Uterus (tissue), 3 donors: ENCODE measurements at regions not wholly inside any gene's neighbourhood (a gene's known extent, or its start where the extent isn't known, plus 50 kb on each side); places are given as distances from the start of the nearest gene placed in this dataset.

ENCODE experiments used
- DNase-seq, 2 donors: peaks; one replicate each; pipeline ENCODE4 v3.0.0-alpha.2; 2019 to 2020
- H3K27ac ChIP-seq, 2 donors: fragments of 200-600 bp; sonication (generic); 1 replicate in 1 of 2; 2 replicates in 1 of 2; pipeline ENCODE4 v1.5.1; 2016 to 2018
- H3K27me3 ChIP-seq, 2 donors: fragments of 200-600 bp; sonication (generic); one replicate each; pipeline ENCODE4 v1.5.1; 2018 to 2019; ENCODE audit warnings: control low read depth in 1 of 2
- H3K36me3 ChIP-seq, 2 donors: fragments of 200-600 bp; sonication (generic); one replicate each; pipeline ENCODE4 v1.5.1; 2019; ENCODE audit warnings: control low read depth in 1 of 2
- H3K4me1 ChIP-seq, 2 donors: fragments of 200-600 bp; sonication (generic); one replicate each; pipeline ENCODE4 v1.5.1; 2018 to 2019; ENCODE audit warnings: control low read depth in 1 of 2
- H3K4me3 ChIP-seq, 2 donors: fragments of 200-600 bp; sonication (generic); 1 replicate in 1 of 2; 2 replicates in 1 of 2; pipeline ENCODE4 v1.5.1; 2018 to 2019; ENCODE audit warnings: mild to moderate bottlenecking in 1 of 2
- H3K9me3 ChIP-seq, 2 donors: fragments of 200-600 bp; sonication (generic); one replicate each; pipeline ENCODE4 v1.5.1; 2019; ENCODE audit warnings: control low read depth in 1 of 2
- POLR2A ChIP-seq, 2 donors: fragments of 450-650 bp; IDR thresholded peaks; one replicate each; pipeline ENCODE4 v1.6.1; 2016; ENCODE audit warnings: antibody characterized with exemption in 2 of 2, mild to moderate bottlenecking in 1 of 2, moderate library complexity in 1 of 2
- intact Hi-C: fragments of 100-400 bp; cut with DNase I; formaldehyde crosslinking; loops from one replicate; pipeline ENCODE4 v1.15.1; 2023; ENCODE audit warnings: low total_unique reads
- TF ChIP-seq, protein P1 (sequence below), 4 experiments: fragments of 200-600 bp in 2 of 4; fragments of 450-650 bp in 2 of 4; sonication (generic) in 2 of 4; IDR thresholded peaks; one replicate each; pipeline ENCODE4 v1.5.1; 2016 to 2019; ENCODE audit warnings: antibody characterized with exemption in 4 of 4, mild to moderate bottlenecking in 2 of 4, moderate library complexity in 1 of 4
- donor health status: DM: yes; HTN: yes; CAD: no.

DNA sequence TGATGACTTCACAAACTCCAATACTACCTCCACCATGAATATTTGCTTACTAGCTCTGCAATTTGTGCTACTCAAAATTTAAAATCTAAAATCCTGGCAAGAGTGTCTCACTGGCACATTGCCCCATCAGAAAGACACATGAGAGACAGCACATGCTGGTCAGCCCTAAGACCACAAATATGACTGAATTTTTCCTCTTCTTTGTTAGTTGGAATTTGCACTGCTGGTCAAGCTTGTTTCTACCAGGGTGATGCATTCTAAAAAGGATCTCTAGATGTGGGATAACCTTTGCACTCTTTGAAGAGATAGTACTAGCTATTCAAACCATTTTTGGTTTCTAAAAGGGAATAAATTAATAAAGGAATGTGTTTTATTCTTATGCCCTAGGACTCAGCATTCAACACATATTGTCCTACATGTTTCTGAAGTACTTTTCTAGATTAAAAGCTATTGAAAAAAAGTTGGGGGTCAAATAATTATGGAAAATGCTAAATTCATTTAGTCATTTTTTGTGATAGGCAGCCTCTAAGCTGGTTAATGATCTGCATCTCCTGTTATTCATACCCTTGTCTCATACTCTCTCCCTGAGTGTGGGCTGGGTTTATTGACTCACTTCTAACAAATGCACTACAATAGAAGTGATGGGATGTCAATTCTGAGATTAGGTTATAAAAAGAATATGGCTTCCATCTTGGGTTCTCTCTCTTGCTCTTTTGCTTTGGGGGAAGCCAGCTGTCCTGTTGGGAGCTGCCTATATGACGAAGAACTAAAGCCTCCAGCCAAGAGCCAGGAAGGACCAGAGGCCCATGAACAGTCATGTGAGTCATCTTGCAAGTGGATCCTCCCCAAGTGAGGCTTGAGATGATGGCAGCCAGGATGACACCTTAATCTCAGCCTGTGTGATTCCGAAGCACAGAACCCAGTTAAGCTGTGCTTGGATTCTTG, 211.5 kb upstream of the CRY1 start:
- TF ChIP-seq, protein P1, sequence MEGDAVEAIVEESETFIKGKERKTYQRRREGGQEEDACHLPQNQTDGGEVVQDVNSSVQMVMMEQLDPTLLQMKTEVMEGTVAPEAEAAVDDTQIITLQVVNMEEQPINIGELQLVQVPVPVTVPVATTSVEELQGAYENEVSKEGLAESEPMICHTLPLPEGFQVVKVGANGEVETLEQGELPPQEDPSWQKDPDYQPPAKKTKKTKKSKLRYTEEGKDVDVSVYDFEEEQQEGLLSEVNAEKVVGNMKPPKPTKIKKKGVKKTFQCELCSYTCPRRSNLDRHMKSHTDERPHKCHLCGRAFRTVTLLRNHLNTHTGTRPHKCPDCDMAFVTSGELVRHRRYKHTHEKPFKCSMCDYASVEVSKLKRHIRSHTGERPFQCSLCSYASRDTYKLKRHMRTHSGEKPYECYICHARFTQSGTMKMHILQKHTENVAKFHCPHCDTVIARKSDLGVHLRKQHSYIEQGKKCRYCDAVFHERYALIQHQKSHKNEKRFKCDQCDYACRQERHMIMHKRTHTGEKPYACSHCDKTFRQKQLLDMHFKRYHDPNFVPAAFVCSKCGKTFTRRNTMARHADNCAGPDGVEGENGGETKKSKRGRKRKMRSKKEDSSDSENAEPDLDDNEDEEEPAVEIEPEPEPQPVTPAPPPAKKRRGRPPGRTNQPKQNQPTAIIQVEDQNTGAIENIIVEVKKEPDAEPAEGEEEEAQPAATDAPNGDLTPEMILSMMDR (IDR thresholded peaks at IDR 0.05), result no peak
- TF ChIP-seq POLR2A (IDR thresholded peaks at IDR 0.05), result no peak
- Histone ChIP-seq H3K4me1 (no peaks in the 10 kb centered on the region), H3K4me3 (no peak overlapping the region), H3K27ac (no peak overlapping the region), H3K36me3 (no peaks in the 10 kb centered on the region), H3K9me3 (no peaks in the 10 kb centered on the region), H3K27me3 (no peaks in the 10 kb centered on the region)
- DNase-seq, result no peak
- intact Hi-C loops, result no loop called here

DNA sequence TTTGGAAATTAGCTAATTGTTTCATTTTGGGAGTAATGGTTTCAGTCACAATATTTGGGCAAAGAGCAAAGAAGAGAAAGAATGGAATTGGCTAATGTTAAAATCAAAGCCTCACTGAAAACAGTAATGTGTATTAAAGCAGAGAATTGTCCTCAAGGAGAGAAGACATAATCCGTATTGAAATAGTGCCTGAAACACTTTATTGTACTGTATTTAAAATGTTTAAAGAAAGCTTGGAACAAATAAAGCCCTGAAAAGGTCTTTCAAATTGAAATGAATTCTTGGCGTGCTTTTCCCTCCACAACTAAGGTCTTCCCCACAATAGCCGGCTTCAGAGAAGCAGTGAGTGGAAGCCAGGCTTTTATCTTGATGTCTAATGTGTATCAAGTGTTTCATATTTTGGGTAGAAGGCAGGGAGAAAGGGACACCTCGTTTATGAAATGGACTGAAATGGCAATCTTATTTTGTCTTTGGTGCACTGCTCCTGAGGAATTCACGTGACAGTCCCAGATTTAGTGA, 212.9 kb upstream of the CRY1 start:
- Histone ChIP-seq H3K9me3 (no peaks in the 10 kb centered on the region), H3K4me1 (no peaks in the 10 kb centered on the region), H3K4me3 (no peak overlapping the region), H3K27me3 (no peaks in the 10 kb centered on the region), H3K36me3 (no peaks in the 10 kb centered on the region), H3K27ac (no peak overlapping the region)
- DNase-seq, result no peak
- TF ChIP-seq POLR2A (IDR thresholded peaks at IDR 0.05), result no peak
- TF ChIP-seq, protein P1 (IDR thresholded peaks at IDR 0.05), result no peak
- intact Hi-C loops, result no loop called here

DNA sequence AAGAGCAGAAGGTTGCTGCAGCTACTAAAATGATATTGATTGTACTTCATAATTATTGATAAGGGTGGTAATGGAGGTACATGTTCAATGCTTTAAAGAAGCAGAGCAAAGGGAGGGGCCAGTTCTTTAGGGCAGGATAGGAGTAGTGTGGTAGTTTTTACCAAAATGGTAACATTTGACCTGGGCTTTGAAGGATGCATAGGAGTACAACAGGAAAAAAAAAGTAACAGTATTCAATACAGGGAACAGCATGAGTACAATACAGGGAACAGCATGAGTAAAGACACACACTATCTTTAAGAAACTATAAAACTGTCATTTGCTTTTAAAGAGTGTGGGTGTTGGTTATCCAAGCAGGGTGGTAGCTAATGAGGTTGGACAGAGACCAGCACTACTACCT, 215.0 kb upstream of the CRY1 start:
- Histone ChIP-seq H3K27ac (no peak overlapping the region), H3K4me3 (no peak overlapping the region), H3K27me3 (no peaks in the 10 kb centered on the region), H3K36me3 (no peaks in the 10 kb centered on the region), H3K9me3 (no peaks in the 10 kb centered on the region), H3K4me1 (no peaks in the 10 kb centered on the region)
- no peak for DNase-seq
- TF ChIP-seq, protein P1 (IDR thresholded peaks at IDR 0.05), result no peak
- no peak for TF ChIP-seq POLR2A (IDR thresholded peaks at IDR 0.05)
- intact Hi-C loops, result no loop called here

DNA sequence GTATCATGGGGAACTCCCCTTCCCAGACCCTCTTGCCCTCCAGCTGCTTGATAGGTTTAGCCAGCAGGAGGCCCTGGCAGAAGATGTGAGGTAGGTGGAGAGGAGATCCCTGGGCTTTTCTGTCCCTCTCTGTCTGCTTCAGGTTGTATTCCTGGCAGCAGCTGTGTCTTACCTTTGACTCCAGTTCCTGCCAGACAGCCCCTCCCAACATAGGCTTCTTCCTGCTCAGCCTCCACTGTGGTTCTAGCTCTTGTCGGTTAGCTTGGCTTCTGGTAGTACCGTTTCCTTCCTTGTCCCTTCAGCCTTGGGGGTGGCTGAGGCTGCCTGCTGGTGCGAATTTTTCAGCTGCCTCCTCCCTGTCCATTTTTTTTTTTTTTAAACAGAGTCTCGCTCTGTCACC, 215.7 kb upstream of the CRY1 start:
- no peaks in the 10 kb centered on the region for H3K4me1 ChIP-seq
- no peaks in the 10 kb centered on the region for H3K36me3 ChIP-seq
- H3K27ac ChIP-seq, result no peak overlapping the region
- intact Hi-C loops, result no loop called here
- TF ChIP-seq, protein P1 (IDR thresholded peaks at IDR 0.05), result no peak
- TF ChIP-seq POLR2A (IDR thresholded peaks at IDR 0.05), result no peak
- H3K4me3 ChIP-seq, result no peak overlapping the region
- no peak for DNase-seq
- no peaks in the 10 kb centered on the region for H3K27me3 ChIP-seq
- no peaks in the 10 kb centered on the region for H3K9me3 ChIP-seq

DNA sequence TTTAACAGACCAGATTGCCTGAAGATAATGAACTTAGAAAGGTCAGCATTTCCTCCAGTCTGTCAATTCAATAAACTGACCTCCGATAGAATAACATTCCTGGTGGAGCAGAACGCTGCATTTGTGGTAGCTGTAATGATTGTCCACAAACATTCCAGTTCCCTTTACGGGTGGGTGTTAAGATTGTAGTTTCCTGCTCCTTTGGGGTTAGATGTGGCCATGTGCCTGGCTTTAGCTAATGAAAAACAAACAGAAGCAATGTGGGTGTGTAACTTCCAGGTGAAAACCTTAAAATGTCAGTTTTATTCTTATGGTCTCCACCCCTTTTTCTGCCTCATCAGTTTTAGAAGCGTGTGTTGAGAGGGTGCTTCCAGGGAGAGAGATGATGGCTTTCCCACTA, 217.3 kb upstream of the CRY1 start:
- intact Hi-C loops, result no loop called here
- Histone ChIP-seq H3K9me3 (no peaks in the 10 kb centered on the region), H3K4me3 (no peak overlapping the region), H3K27me3 (no peaks in the 10 kb centered on the region), H3K4me1 (no peaks in the 10 kb centered on the region), H3K27ac (no peak overlapping the region), H3K36me3 (no peaks in the 10 kb centered on the region)
- DNase-seq, result no peak
- TF ChIP-seq, protein P1 (IDR thresholded peaks at IDR 0.05), result no peak
- TF ChIP-seq POLR2A (IDR thresholded peaks at IDR 0.05), result no peak
